ENCODE measurements at regions not wholly inside any gene's neighbourhood (a gene's known extent, or its start where the extent isn't known, plus 50 kb on each side); places are given as distances from the start of the nearest gene placed in this dataset.

- Mint-ChIP-seq H3K9me3 (no peaks in the 10 kb centered on the region), H3K4me1 (no peaks in the 10 kb centered on the region), H3K27ac (no peak overlapping the region), H3K4me3 (no peak overlapping the region), H3K36me3 (no peaks in the 10 kb centered on the region)
- ATAC-seq = no peak
- no peak for DNase-seq (ENCODE audit: low spot score in 2 of 2)
These were observed 208.7 kb downstream of the LMX1A start for GRCh38 chr1:165147799-165148198.

DNA sequence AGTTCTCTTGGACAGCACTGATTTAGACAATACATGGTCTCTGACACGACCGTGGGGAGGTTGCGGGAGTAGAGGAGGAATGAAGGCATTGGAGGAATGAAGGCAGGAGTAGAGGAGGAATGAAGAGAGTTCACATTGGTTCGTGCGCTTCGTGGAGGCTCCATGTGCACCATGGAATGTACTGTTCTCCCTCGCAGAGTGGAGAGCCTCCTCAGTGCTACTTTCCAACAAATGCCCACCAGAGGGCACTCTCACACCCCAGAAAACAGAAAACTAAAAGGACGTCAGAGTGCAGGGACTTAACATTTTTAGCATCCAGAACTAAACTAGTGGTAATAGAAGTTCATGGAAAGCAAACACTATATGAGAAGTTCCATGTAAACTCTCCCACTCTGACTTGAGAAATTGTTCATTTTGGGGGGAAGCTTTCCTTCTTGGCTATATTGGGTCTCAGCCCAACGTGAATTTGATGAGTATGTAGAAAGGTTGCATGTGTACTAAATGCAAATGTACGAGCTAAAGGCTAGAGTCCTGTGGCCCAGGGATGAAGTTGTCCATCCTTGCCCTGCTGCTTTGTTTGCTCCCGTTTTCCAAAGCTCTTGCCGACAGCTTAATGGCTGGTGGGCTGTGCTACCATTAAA lies 211.6 kb downstream of the LMX1A start:
- ATAC-seq (peak; percentile 34), DNase-seq (ENCODE audit: low spot score in 2 of 2) (peak in 1 of 2 donors; percentile 61)
- no peaks in the 10 kb centered on the region for H3K4me1 Mint-ChIP-seq
- no peaks in the 10 kb centered on the region for H3K9me3 Mint-ChIP-seq
- no peak overlapping the region for H3K4me3 Mint-ChIP-seq
- H3K36me3 Mint-ChIP-seq = no peaks in the 10 kb centered on the region
- H3K27ac Mint-ChIP-seq = no peak overlapping the region

DNA sequence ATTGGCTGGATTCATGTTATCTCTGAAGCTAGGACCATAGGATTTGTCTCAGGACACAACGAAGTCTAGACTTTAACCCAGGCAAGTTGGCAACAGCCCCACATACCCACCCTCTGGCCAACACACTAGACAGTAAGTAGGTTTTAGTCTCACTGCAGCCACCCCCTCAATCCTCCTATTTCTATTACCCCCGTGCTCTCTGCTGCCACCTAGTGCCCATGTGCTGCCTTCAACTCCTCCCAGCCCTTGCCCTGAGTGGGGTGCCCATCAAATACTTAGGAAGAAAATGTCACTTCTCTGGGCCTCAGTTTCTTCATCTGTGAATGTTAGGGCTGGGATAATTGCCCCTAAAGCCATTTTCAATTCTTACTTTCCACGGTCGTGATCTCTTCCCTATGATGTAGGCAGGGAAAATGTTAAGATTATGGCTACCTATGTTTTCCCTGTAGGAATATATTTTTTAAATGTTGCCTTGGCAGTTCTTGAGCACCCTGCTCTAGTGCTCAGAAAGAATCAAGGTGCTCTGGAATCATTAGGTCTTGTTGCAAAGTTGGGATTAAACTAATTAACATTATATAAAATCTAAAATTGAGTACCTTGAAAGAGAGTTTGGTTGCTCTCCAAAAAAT lies 213.0 kb downstream of the LMX1A start:
- H3K4me1 Mint-ChIP-seq = no peaks in the 10 kb centered on the region
- peak in 1 of 2 donors; percentile 52 for DNase-seq (ENCODE audit: low spot score in 2 of 2)
- ATAC-seq = no peak
- no peaks in the 10 kb centered on the region for H3K36me3 Mint-ChIP-seq
- H3K4me3 Mint-ChIP-seq = no peak overlapping the region
- no peak overlapping the region for H3K27ac Mint-ChIP-seq
- H3K9me3 Mint-ChIP-seq = peaks cover 3% of the 10 kb centered on the region

DNA sequence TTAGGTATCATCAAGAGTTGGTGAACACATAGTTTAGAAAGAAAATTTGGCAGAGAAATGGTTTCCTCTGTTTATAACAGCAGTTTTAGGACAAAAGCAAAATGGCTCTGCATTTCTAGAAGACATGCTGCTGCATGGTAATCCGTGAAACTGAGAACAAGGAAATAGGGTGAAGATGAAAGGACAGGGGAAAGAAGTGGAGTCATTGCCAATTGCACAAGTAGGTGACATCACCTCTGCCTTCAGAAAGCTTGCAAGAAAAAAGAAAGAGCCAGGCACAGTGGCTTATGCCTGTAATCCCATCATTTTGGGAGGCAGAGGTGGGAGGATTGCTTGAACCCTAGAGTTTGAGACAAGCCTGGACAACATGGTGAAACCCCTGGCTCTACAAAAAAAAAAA lies 217.6 kb downstream of the LMX1A start:
- Mint-ChIP-seq H3K36me3 (no peaks in the 10 kb centered on the region), H3K27ac (no peak overlapping the region), H3K4me1 (no peaks in the 10 kb centered on the region), H3K4me3 (no peak overlapping the region), H3K9me3 (peaks cover 3% of the 10 kb centered on the region)
- ATAC-seq = no peak
- DNase-seq (ENCODE audit: low spot score in 2 of 2) = no peak

DNA sequence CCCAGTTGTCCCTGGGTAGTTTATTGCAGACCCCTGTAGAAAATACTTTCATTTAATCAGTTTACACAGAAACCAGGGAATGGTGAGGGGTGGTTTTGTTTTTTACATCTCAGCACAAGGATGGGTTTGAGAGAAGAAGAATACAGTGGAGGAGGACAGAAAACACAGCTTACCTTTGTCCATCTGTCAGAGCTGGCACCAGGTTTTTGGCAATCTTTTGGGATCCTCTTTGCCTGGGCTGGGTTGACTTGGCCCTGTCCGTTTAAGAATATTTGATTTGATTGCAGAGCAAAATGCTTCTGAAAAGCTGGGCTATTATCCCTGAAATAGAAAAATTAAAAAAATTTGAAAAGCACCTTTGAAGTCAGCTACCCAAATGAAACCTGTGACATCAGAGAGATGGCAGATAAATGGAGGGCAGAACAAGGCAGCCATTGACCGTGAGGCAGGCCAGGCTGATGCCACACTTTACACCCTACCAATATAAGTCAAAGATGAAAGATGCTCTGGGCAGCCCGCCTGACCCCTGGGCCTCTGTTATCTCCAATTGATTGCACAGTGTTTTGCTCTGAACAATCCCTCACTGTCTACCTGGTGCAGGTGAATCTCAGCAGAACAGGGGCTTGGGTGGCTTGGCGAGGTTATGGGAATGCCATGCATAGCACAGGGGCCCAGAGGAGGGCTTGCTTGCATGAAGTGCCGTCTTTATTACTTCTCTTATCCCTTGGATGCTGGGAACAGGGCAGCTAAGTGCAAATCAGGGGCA lies 218.8 kb downstream of the LMX1A start:
- DNase-seq (ENCODE audit: low spot score in 2 of 2) (no peak), ATAC-seq (no peak)
- Mint-ChIP-seq H3K36me3 (no peaks in the 10 kb centered on the region), H3K4me1 (no peaks in the 10 kb centered on the region), H3K4me3 (no peak overlapping the region), H3K9me3 (peaks cover 3% of the 10 kb centered on the region), H3K27ac (no peak overlapping the region)

DNA sequence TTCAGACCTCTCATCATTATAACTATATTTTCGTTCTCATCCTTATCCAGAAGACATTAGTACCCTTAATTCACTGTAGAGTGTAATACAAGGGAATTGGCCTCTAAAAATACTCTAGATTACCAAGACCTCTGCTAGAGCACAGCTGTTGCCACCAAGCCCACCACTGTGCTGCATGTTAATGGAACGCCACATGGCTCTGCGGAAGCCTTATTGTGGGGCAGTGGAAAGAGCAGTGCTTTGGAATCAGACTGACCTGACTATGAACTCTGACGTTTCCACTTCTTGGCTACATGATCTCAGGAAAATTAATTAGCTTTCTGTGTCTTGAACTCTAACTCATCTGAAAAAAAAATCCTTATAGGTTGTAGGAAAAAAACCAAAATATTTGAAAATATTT lies 222.1 kb downstream of the LMX1A start:
- peaks cover 3% of the 10 kb centered on the region for H3K9me3 Mint-ChIP-seq
- no peak for ATAC-seq
- no peak overlapping the region for H3K4me3 Mint-ChIP-seq
- no peak for DNase-seq (ENCODE audit: low spot score in 2 of 2)
- no peaks in the 10 kb centered on the region for H3K36me3 Mint-ChIP-seq
- no peak overlapping the region for H3K27ac Mint-ChIP-seq
- no peaks in the 10 kb centered on the region for H3K4me1 Mint-ChIP-seq

DNA sequence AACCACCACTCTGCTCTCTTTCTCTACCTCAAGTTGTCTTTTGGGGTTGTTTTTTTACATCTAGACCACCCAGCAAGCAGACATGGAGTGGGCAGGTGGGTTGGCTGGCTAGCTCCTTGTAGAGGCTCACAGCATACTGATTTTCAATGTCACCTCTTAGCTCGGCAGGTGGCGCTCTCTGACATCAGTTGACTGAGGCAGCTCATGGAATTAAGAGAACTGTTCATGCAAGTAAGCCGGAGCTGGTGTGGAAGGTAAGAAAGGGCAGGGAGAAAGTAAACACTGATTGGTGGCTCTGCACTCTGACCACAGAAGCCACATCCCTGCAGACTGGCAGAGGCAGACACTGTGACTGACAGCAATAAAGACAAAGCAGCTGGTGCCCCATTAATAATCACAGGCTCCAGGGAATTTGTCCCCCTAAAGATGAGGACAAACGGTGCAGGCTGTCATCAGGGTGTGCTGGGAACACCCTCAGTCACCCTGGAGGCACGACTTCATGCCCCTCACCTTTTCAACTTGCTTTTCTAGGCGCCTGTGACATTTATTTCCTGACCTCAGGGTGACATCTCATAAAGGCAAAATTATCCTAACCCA lies 226.8 kb downstream of the LMX1A start:
- H3K4me1 Mint-ChIP-seq = no peaks in the 10 kb centered on the region
- peaks cover 2% of the 10 kb centered on the region for H3K9me3 Mint-ChIP-seq
- ATAC-seq (no peak), DNase-seq (ENCODE audit: low spot score in 2 of 2) (no peak)
- no peaks in the 10 kb centered on the region for H3K36me3 Mint-ChIP-seq
- no peak overlapping the region for H3K4me3 Mint-ChIP-seq
- H3K27ac Mint-ChIP-seq = no peak overlapping the region

GRCh38 chr1:165124772-165125171 lies 231.7 kb downstream of the LMX1A start:
- DNase-seq (ENCODE audit: low spot score in 2 of 2) (no peak), ATAC-seq (no peak)
- Mint-ChIP-seq H3K4me3 (no peak overlapping the region), H3K4me1 (no peaks in the 10 kb centered on the region), H3K36me3 (no peaks in the 10 kb centered on the region), H3K27ac (no peak overlapping the region), H3K9me3 (peaks cover 2% of the 10 kb centered on the region)

DNA sequence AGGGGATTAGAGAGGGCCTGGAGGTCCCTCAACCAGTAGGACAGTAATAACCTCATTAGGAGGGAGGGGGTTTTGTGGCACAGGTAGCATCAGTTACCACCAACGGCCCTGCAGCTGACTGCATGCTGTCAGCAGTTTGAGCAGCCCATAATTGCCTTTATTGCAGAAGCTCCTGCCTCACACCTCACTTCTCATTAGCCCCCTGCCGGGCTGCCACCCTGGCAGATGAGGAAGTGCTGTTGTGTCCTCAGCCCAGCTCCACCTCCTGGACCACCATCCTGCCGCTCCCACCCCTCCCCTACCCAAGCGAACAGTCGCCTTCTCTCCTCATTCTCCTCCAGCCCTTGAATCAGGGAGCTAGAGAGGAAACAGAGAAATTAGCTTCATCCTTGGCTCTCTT lies 237.4 kb downstream of the LMX1A start:
- H3K27ac Mint-ChIP-seq = no peak overlapping the region
- H3K4me1 Mint-ChIP-seq = no peaks in the 10 kb centered on the region
- H3K36me3 Mint-ChIP-seq = no peaks in the 10 kb centered on the region
- ATAC-seq (no peak), DNase-seq (ENCODE audit: low spot score in 2 of 2) (no peak)
- H3K9me3 Mint-ChIP-seq = peaks cover 3% of the 10 kb centered on the region
- no peak overlapping the region for H3K4me3 Mint-ChIP-seq

GRCh38 chr1:165117482-165117881 lies 239.0 kb downstream of the LMX1A start:
- H3K27ac Mint-ChIP-seq = no peak overlapping the region

DNA sequence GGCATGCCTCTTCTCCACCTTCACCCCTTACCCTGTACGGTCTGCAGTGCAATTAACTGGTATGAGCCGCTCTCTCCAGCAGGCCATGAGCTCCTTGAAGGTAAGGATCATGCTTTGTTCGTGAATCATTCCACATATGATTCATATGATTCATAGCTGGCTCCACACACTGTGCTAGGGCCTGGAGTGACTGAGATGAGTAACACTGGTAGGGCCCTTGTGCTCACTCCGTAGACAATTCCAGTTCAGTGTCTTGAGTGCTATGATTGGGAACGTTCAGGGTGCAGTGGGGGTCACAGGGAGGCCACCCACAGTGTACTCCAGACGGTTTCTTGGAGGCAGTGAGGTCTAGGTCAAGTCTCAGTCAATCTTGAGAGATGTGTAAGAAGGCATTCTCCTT lies 239.8 kb downstream of the LMX1A start:
- Mint-ChIP-seq H3K9me3 (peaks cover 3% of the 10 kb centered on the region), H3K4me1 (no peaks in the 10 kb centered on the region), H3K4me3 (no peak overlapping the region), H3K27ac (no peak overlapping the region), H3K36me3 (no peaks in the 10 kb centered on the region)
- DNase-seq (ENCODE audit: low spot score in 2 of 2) = no peak
- ATAC-seq = peak; percentile 50

More at GRCh38 chr1:165117482-165117881, 239.0 kb downstream of the LMX1A start:
- DNase-seq (ENCODE audit: low spot score in 2 of 2) (no peak), ATAC-seq (no peak)
- H3K4me1 Mint-ChIP-seq = no peaks in the 10 kb centered on the region
- H3K9me3 Mint-ChIP-seq = peaks cover 3% of the 10 kb centered on the region
- H3K36me3 Mint-ChIP-seq = no peaks in the 10 kb centered on the region
- H3K4me3 Mint-ChIP-seq = no peak overlapping the region

DNA sequence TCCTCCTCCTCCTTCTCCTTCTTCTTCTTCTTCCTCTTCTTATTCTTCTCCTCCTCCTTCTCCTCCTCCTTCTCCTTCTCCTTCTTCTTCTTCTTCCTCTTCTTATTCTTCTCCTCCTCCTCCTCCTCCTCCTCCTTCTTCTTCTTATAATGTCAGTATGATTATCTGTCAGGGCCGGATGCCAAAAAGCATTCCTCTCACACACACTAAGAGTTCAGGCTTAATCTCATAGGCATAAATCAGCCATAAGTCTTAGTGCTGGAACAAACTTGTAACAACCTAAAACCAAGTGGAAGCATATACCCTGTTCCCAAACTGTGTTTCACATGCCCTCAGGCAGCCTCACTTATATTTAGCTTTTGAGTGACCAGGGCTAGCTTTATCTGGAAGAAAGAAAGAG lies 240.3 kb downstream of the LMX1A start:
- DNase-seq (ENCODE audit: low spot score in 2 of 2) (no peak), ATAC-seq (no peak)
- Mint-ChIP-seq H3K27ac (no peak overlapping the region), H3K4me3 (no peak overlapping the region), H3K4me1 (no peaks in the 10 kb centered on the region), H3K9me3 (peaks cover 3% of the 10 kb centered on the region), H3K36me3 (no peaks in the 10 kb centered on the region)

- H3K27ac Mint-ChIP-seq = no peak overlapping the region
- no peak for DNase-seq (ENCODE audit: low spot score in 2 of 2)
- no peaks in the 10 kb centered on the region for H3K4me1 Mint-ChIP-seq
- H3K36me3 Mint-ChIP-seq = no peaks in the 10 kb centered on the region
- H3K4me3 Mint-ChIP-seq = no peak overlapping the region
- H3K9me3 Mint-ChIP-seq = peaks cover 3% of the 10 kb centered on the region
- no peak for ATAC-seq
These were observed 241.6 kb downstream of the LMX1A start for GRCh38 chr1:165114889-165115285.

GRCh38 chr1:165114022-165114888 lies 242.3 kb downstream of the LMX1A start:
- H3K4me1 Mint-ChIP-seq = no peaks in the 10 kb centered on the region
- H3K9me3 Mint-ChIP-seq = peaks cover 3% of the 10 kb centered on the region
- H3K4me3 Mint-ChIP-seq = no peak overlapping the region
- no peak for ATAC-seq
- no peak overlapping the region for H3K27ac Mint-ChIP-seq
- H3K36me3 Mint-ChIP-seq = no peaks in the 10 kb centered on the region
- DNase-seq (ENCODE audit: low spot score in 2 of 2) = no peak

DNA sequence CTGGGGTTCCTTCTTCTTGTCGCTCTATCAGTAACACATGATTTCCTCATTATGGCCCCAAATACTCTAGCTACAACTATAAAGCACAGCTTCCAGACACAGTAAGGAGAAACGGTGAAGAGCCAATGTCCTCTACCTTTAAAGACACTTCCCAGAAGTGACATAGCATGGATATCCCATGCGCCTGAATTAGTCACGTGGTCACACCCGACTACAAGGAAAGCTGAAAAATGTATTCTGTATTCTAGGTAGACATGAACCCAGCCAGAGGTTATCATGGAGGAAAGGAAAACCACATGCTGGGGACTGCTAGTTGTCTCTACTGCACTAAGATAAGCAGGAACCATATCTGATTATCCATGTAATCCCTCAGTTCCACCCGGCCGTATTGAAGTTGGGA lies 244.3 kb downstream of the LMX1A start:
- Mint-ChIP-seq H3K4me3 (no peak overlapping the region), H3K9me3 (peaks cover 3% of the 10 kb centered on the region), H3K27ac (no peak overlapping the region), H3K36me3 (no peaks in the 10 kb centered on the region), H3K4me1 (no peaks in the 10 kb centered on the region)
- DNase-seq (ENCODE audit: low spot score in 2 of 2) (no peak), ATAC-seq (no peak)
